Neural cell (in vitro differentiated cells): ENCODE measurements at regions not wholly inside any gene's neighbourhood (a gene's known extent, or its start where the extent isn't known, plus 50 kb on each side); places are given as distances from the start of the nearest gene placed in this dataset.

ENCODE experiments used
- EZH2 ChIP-seq: fragments of 200-600, 300-800 bp; shearing (Covaris generic), sonication (generic); IDR thresholded peaks from 2 replicates; pipeline ENCODE4 v1.6.1; 2014; ENCODE audit warnings: antibody characterized with exemption, low read length, borderline replicate concordance, mild to moderate bottlenecking; ENCODE audit not compliant: insufficient read depth, poor library complexity, severe bottlenecking
- POLR2AphosphoS5 ChIP-seq: IDR thresholded peaks from 2 replicates; pipeline ENCODE4 v1.6.1; 2012
- TAF1 ChIP-seq: IDR thresholded peaks from 2 replicates; pipeline ENCODE4 v1.6.1; 2012; ENCODE audit warnings: low read depth
- TF ChIP-seq, protein P1 (sequence below): fragments of 450-650 bp; IDR thresholded peaks from 2 replicates; pipeline ENCODE4 v1.5.1; 2014; ENCODE audit warnings: antibody characterized with exemption, mild to moderate bottlenecking, moderate library complexity; ENCODE audit not compliant: poor library complexity, severe bottlenecking
- TF ChIP-seq, protein P2 (sequence below): IDR thresholded peaks from 2 replicates; pipeline ENCODE4 v1.6.1; 2012; ENCODE audit warnings: borderline replicate concordance

DNA sequence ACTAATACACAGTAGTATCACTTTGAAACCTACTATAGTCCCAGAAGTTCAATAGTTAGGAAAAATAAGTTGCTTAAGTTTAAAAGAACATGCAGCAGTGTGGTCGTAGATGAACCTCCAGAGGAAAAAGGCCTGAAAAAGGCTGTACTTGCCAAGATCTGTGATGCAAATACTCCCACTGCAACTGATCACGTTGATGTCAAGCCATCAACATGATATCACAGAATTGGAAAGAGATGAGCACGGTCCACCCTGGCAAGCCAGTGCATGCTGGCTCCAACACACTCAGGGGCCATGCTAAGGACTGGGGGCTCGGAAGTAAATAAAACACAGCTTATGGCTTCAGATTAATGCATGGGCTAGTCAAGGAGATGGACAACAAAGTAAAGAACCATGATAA, 71.8 kb upstream of the LRCH1 start:
- TF ChIP-seq, protein P1, sequence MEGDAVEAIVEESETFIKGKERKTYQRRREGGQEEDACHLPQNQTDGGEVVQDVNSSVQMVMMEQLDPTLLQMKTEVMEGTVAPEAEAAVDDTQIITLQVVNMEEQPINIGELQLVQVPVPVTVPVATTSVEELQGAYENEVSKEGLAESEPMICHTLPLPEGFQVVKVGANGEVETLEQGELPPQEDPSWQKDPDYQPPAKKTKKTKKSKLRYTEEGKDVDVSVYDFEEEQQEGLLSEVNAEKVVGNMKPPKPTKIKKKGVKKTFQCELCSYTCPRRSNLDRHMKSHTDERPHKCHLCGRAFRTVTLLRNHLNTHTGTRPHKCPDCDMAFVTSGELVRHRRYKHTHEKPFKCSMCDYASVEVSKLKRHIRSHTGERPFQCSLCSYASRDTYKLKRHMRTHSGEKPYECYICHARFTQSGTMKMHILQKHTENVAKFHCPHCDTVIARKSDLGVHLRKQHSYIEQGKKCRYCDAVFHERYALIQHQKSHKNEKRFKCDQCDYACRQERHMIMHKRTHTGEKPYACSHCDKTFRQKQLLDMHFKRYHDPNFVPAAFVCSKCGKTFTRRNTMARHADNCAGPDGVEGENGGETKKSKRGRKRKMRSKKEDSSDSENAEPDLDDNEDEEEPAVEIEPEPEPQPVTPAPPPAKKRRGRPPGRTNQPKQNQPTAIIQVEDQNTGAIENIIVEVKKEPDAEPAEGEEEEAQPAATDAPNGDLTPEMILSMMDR: no peak
- TF ChIP-seq EZH2 (no peak), TAF1 (no peak), POLR2AphosphoS5 (no peak)
- TF ChIP-seq, protein P2, sequence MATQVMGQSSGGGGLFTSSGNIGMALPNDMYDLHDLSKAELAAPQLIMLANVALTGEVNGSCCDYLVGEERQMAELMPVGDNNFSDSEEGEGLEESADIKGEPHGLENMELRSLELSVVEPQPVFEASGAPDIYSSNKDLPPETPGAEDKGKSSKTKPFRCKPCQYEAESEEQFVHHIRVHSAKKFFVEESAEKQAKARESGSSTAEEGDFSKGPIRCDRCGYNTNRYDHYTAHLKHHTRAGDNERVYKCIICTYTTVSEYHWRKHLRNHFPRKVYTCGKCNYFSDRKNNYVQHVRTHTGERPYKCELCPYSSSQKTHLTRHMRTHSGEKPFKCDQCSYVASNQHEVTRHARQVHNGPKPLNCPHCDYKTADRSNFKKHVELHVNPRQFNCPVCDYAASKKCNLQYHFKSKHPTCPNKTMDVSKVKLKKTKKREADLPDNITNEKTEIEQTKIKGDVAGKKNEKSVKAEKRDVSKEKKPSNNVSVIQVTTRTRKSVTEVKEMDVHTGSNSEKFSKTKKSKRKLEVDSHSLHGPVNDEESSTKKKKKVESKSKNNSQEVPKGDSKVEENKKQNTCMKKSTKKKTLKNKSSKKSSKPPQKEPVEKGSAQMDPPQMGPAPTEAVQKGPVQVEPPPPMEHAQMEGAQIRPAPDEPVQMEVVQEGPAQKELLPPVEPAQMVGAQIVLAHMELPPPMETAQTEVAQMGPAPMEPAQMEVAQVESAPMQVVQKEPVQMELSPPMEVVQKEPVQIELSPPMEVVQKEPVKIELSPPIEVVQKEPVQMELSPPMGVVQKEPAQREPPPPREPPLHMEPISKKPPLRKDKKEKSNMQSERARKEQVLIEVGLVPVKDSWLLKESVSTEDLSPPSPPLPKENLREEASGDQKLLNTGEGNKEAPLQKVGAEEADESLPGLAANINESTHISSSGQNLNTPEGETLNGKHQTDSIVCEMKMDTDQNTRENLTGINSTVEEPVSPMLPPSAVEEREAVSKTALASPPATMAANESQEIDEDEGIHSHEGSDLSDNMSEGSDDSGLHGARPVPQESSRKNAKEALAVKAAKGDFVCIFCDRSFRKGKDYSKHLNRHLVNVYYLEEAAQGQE: no peak
